DND-41 (cell line): ENCODE measurements at regions not wholly inside any gene's neighbourhood (a gene's known extent, or its start where the extent isn't known, plus 50 kb on each side); places are given as distances from the start of the nearest gene placed in this dataset.

Source experiments
- ATAC-seq: fragments of 200-7000 bp; cut with Tn5 transposase; 3 replicates; pipeline ENCODE4 v1.9.1; 2021; ENCODE audit warnings: low read depth; ENCODE audit not compliant: insufficient read depth
- DNase-seq: peaks from one replicate; pipeline ENCODE4 v3.0.0-alpha.2; 2020
- H2AFZ ChIP-seq: 2 replicates; pipeline ENCODE4 v1.6.0; 2012; ENCODE audit warnings: low read depth, low read length
- H3K27ac ChIP-seq: 2 replicates; pipeline ENCODE4 v1.5.1; 2012; ENCODE audit warnings: low read length, inconsistent platforms
- H3K27me3 ChIP-seq: fragments of 200-600 bp; sonication (generic); 2 replicates; pipeline ENCODE4 v1.6.0; 2012; ENCODE audit warnings: low read length, mild to moderate bottlenecking, inconsistent platforms; ENCODE audit not compliant: insufficient read depth, poor library complexity
- H3K36me3 ChIP-seq: 2 replicates; pipeline ENCODE4 v1.5.1; 2012; ENCODE audit warnings: low read length, inconsistent platforms; ENCODE audit not compliant: insufficient read depth
- H3K4me1 ChIP-seq: 2 replicates; pipeline ENCODE4 v1.5.1; 2012; ENCODE audit warnings: mild to moderate bottlenecking, low read length; ENCODE audit not compliant: insufficient read depth
- H3K4me2 ChIP-seq: 2 replicates; pipeline ENCODE4 v1.6.0; 2012; ENCODE audit warnings: mild to moderate bottlenecking, moderate library complexity, low read length, inconsistent platforms; ENCODE audit not compliant: insufficient read depth
- H3K4me3 ChIP-seq, 2 experiments: fragments of 200-600 bp in 1 of 2; shearing (Covaris generic) in 1 of 2; 2 replicates each; pipeline ENCODE4 v1.5.1; 2012 to 2016; ENCODE audit warnings: inconsistent platforms in 2 of 2, low read length in 2 of 2, mild to moderate bottlenecking in 2 of 2, low read depth in 1 of 2, moderate library complexity in 1 of 2
- H3K79me2 ChIP-seq: 2 replicates; pipeline ENCODE4 v1.6.0; 2012; ENCODE audit warnings: low read length, inconsistent platforms; ENCODE audit not compliant: insufficient read depth
- H3K9ac ChIP-seq: 2 replicates; pipeline ENCODE4 v1.6.0; 2012; ENCODE audit warnings: low read depth, mild to moderate bottlenecking, inconsistent platforms, low read length, moderate library complexity
- H3K9me3 ChIP-seq: 2 replicates; pipeline ENCODE4 v1.5.1; 2012; ENCODE audit warnings: low read length, moderate library complexity, mild to moderate bottlenecking, inconsistent platforms; ENCODE audit not compliant: insufficient read depth, severe bottlenecking
- H4K20me1 ChIP-seq: 2 replicates; pipeline ENCODE4 v1.6.0; 2012; ENCODE audit warnings: low read length; ENCODE audit not compliant: insufficient read depth
- EZH2 ChIP-seq: IDR thresholded peaks from 3 replicates; pipeline ENCODE4 v1.6.1; 2012; ENCODE audit warnings: borderline replicate concordance, low read depth, mild to moderate bottlenecking, moderate library complexity, low read length, inconsistent platforms; ENCODE audit not compliant: severe bottlenecking
- TF ChIP-seq, protein P1 (sequence below): IDR thresholded peaks from 2 replicates; pipeline ENCODE4 v1.5.1; 2012; ENCODE audit warnings: borderline replicate concordance, low read length, moderate library complexity, mild to moderate bottlenecking; ENCODE audit not compliant: poor library complexity, severe bottlenecking; ENCODE audit errors: extremely low read depth

DNA sequence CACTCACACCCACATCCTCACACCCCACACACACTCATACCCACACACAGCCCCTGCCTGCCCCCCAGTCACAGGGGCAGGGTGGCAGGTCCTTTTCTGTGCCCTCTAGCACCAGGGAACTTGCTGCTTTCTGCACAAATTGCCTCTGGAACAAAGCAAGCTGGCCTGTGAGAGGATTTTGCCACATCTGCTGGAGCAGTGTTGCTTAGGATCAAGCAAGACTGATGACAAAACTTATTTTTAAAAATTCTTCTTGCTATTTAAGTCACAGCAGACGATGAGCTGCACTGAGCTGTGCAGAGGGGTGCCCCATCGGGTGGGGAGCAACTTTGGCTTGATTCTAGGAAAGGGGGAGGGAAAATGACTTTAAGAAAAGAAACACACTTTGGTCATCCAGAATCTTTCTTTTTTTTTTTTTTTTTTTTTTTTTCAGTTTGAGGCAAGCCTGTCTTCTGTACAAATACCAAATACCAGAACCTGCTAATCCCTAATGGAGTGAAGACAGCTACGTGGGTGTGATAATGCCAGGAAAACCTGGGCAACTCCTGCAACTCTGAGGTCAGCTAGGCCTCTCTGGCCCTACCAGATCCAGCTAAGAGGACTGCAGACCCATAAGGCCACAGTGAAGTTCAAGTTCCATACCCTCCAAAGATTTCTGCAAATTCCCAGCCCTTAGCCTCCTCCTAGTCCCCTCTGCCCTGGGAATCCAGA is 195.3 kb downstream of the ABHD5 start:
- Histone ChIP-seq H2AFZ (no peak overlapping the region), H3K27me3 (peaks cover 10% of the 10 kb centered on the region), H3K27ac (no peak overlapping the region), H3K9me3 (no peaks in the 10 kb centered on the region), H3K9ac (no peak overlapping the region), H3K79me2 (no peaks in the 10 kb centered on the region), H3K4me2 (no peak overlapping the region), H3K36me3 (no peaks in the 10 kb centered on the region), H3K4me1 (no peaks in the 10 kb centered on the region), H4K20me1 (no peaks in the 10 kb centered on the region), H3K4me3 (no peak overlapping the region)
- no peak for DNase-seq
- ATAC-seq: no peak
- TF ChIP-seq EZH2: no peak
- TF ChIP-seq, protein P1, sequence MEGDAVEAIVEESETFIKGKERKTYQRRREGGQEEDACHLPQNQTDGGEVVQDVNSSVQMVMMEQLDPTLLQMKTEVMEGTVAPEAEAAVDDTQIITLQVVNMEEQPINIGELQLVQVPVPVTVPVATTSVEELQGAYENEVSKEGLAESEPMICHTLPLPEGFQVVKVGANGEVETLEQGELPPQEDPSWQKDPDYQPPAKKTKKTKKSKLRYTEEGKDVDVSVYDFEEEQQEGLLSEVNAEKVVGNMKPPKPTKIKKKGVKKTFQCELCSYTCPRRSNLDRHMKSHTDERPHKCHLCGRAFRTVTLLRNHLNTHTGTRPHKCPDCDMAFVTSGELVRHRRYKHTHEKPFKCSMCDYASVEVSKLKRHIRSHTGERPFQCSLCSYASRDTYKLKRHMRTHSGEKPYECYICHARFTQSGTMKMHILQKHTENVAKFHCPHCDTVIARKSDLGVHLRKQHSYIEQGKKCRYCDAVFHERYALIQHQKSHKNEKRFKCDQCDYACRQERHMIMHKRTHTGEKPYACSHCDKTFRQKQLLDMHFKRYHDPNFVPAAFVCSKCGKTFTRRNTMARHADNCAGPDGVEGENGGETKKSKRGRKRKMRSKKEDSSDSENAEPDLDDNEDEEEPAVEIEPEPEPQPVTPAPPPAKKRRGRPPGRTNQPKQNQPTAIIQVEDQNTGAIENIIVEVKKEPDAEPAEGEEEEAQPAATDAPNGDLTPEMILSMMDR: no peak

DNA sequence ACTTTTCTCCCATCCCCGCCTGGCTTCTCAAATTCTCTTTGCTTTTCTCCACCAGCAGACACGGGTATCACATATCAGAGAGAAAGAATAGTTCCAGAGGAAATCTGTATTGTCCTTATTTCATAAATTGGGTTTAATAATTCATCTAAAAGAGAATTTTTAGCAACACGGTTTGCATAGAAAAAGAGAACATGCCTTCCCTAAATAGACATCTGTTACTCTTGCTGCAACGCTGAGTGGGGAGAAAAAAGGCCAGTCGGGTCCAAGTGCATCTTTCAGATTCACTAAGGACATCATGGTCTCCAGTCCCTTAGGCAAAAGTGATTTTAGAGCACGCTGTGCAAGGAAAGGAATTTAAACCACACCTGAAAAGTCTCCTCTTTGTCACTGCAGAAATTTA is 201.3 kb downstream of the ABHD5 start:
- TF ChIP-seq, protein P1: no peak
- no peak for TF ChIP-seq EZH2
- no peak overlapping the region for H3K4me2 ChIP-seq

DNA sequence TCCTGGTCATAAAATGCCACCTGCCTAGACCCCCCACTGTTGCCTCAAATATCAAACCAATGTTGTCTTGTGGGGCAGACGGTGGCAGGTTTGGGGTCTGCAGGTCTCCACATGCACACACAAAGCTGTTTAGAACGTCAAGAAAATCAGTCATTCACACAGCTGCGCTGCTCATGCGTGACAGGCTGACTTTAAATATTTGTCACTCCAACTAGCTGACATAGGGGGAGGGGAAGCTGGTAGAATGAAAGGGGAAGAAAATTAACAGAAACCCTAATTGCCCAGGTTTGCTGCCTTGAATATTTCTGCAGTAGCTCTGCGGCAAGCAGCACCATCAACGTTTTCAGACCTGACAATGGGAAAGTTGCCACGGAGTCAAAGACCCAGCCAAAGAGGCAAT is 201.8 kb downstream of the ABHD5 start:
- DNase-seq (no peak), ATAC-seq (no peak)
- Histone ChIP-seq H2AFZ (no peak overlapping the region), H3K4me1 (no peaks in the 10 kb centered on the region), H3K27ac (no peak overlapping the region), H3K9ac (no peak overlapping the region), H3K36me3 (no peaks in the 10 kb centered on the region), H3K9me3 (no peaks in the 10 kb centered on the region), H3K4me2 (no peak overlapping the region), H3K79me2 (no peaks in the 10 kb centered on the region), H3K4me3 (no peak overlapping the region), H4K20me1 (no peaks in the 10 kb centered on the region), H3K27me3 (peaks cover 16% of the 10 kb centered on the region)
- no peak for TF ChIP-seq EZH2

More for the DNA sequence above, 201.3 kb downstream of the ABHD5 start:
- Histone ChIP-seq H3K4me3 (no peak overlapping the region), H3K36me3 (no peaks in the 10 kb centered on the region), H3K27ac (no peak overlapping the region), H2AFZ (no peak overlapping the region), H3K79me2 (no peaks in the 10 kb centered on the region), H4K20me1 (no peaks in the 10 kb centered on the region), H3K4me1 (no peaks in the 10 kb centered on the region), H3K27me3 (peaks cover 16% of the 10 kb centered on the region), H3K9ac (no peak overlapping the region), H3K9me3 (no peaks in the 10 kb centered on the region)
- no peak for ATAC-seq
- DNase-seq: no peak

DNA sequence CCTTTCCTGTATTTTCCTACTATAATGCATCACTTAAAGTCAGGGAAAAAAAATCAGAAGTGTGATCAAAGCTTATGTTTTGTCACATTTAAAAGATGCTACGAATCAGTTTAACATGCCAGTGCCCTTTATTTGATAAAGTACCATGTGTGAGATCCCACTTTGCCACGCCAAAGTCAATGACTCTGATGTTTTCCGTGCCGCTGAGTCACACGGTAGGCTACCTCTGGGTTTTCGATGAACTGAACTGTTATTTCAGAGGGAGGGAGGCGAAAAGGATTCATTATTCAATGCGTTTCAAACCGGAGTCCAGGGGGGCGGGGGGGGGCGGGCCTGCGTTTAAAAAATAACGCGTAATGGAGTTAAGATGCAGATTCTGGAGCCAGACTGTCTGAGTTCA is 203.0 kb downstream of the ABHD5 start:
- H3K4me2 ChIP-seq: no peak overlapping the region
- no peak overlapping the region for H3K27ac ChIP-seq
- H3K9ac ChIP-seq: no peak overlapping the region
- H3K79me2 ChIP-seq: no peaks in the 10 kb centered on the region
- H3K36me3 ChIP-seq: no peaks in the 10 kb centered on the region
- no peaks in the 10 kb centered on the region for H3K4me1 ChIP-seq
- no peaks in the 10 kb centered on the region for H4K20me1 ChIP-seq
- no peak overlapping the region for H2AFZ ChIP-seq
- H3K9me3 ChIP-seq: no peaks in the 10 kb centered on the region
- H3K4me3 ChIP-seq: no peak overlapping the region
- peaks cover 16% of the 10 kb centered on the region for H3K27me3 ChIP-seq
- TF ChIP-seq, protein P1: no peak
- no peak for TF ChIP-seq EZH2
- ATAC-seq: no peak
- DNase-seq: no peak
